DND-41 (cell line): ENCODE measurements at regions not wholly inside any gene's neighbourhood (a gene's known extent, or its start where the extent isn't known, plus 50 kb on each side); places are given as distances from the start of the nearest gene placed in this dataset.
"Not testable (repeated sequence)": the region's sequence is repeated elsewhere in the genome, so short reads cannot be mapped to it uniquely, and the experiment has no call there.

Experiments used
- ATAC-seq: fragments of 200-7000 bp; cut with Tn5 transposase; 3 replicates; pipeline ENCODE4 v1.9.1; 2021; ENCODE audit warnings: low read depth; ENCODE audit not compliant: insufficient read depth
- DNase-seq: peaks from one replicate; pipeline ENCODE4 v3.0.0-alpha.2; 2020
- H2AFZ ChIP-seq: 2 replicates; pipeline ENCODE4 v1.6.0; 2012; ENCODE audit warnings: low read depth, low read length
- H3K27ac ChIP-seq: 2 replicates; pipeline ENCODE4 v1.5.1; 2012; ENCODE audit warnings: low read length, inconsistent platforms
- H3K27me3 ChIP-seq: fragments of 200-600 bp; sonication (generic); 2 replicates; pipeline ENCODE4 v1.6.0; 2012; ENCODE audit warnings: low read length, mild to moderate bottlenecking, inconsistent platforms; ENCODE audit not compliant: insufficient read depth, poor library complexity
- H3K36me3 ChIP-seq: 2 replicates; pipeline ENCODE4 v1.5.1; 2012; ENCODE audit warnings: low read length, inconsistent platforms; ENCODE audit not compliant: insufficient read depth
- H3K4me1 ChIP-seq: 2 replicates; pipeline ENCODE4 v1.5.1; 2012; ENCODE audit warnings: mild to moderate bottlenecking, low read length; ENCODE audit not compliant: insufficient read depth
- H3K4me2 ChIP-seq: 2 replicates; pipeline ENCODE4 v1.6.0; 2012; ENCODE audit warnings: mild to moderate bottlenecking, moderate library complexity, low read length, inconsistent platforms; ENCODE audit not compliant: insufficient read depth
- H3K4me3 ChIP-seq, 2 experiments: fragments of 200-600 bp in 1 of 2; shearing (Covaris generic) in 1 of 2; 2 replicates each; pipeline ENCODE4 v1.5.1; 2012 to 2016; ENCODE audit warnings: inconsistent platforms in 2 of 2, low read length in 2 of 2, mild to moderate bottlenecking in 2 of 2, low read depth in 1 of 2, moderate library complexity in 1 of 2
- H3K79me2 ChIP-seq: 2 replicates; pipeline ENCODE4 v1.6.0; 2012; ENCODE audit warnings: low read length, inconsistent platforms; ENCODE audit not compliant: insufficient read depth
- H3K9ac ChIP-seq: 2 replicates; pipeline ENCODE4 v1.6.0; 2012; ENCODE audit warnings: low read depth, mild to moderate bottlenecking, inconsistent platforms, low read length, moderate library complexity
- H3K9me3 ChIP-seq: 2 replicates; pipeline ENCODE4 v1.5.1; 2012; ENCODE audit warnings: low read length, moderate library complexity, mild to moderate bottlenecking, inconsistent platforms; ENCODE audit not compliant: insufficient read depth, severe bottlenecking
- H4K20me1 ChIP-seq: 2 replicates; pipeline ENCODE4 v1.6.0; 2012; ENCODE audit warnings: low read length; ENCODE audit not compliant: insufficient read depth

- not testable (repeated sequence) for H4K20me1 ChIP-seq, ATAC-seq, H3K4me2 ChIP-seq, H3K27ac ChIP-seq, H3K9me3 ChIP-seq, H3K9ac ChIP-seq, H3K4me1 ChIP-seq, H3K27me3 ChIP-seq, H3K4me3 ChIP-seq, H2AFZ ChIP-seq, H3K79me2 ChIP-seq, H3K36me3 ChIP-seq, DNase-seq
Measured at GRCh38 chr21:5071180-5071579, 5450.2 kb upstream of the TPTE start.

- ATAC-seq, H3K9me3 ChIP-seq, H3K36me3 ChIP-seq, H3K27me3 ChIP-seq, H3K79me2 ChIP-seq, H4K20me1 ChIP-seq, H3K4me2 ChIP-seq, H3K27ac ChIP-seq, H3K4me1 ChIP-seq, DNase-seq, H3K9ac ChIP-seq, H3K4me3 ChIP-seq, H2AFZ ChIP-seq: not testable (repeated sequence)
Measured at GRCh38 chr21:5076854-5077253, 5444.5 kb upstream of the TPTE start.

GRCh38 chr21:5079361-5079760 is 5442.0 kb upstream of the TPTE start:
- not testable (repeated sequence) for DNase-seq, H3K4me2 ChIP-seq, H3K9me3 ChIP-seq, H3K27me3 ChIP-seq, H3K36me3 ChIP-seq, H4K20me1 ChIP-seq, H3K79me2 ChIP-seq, H3K4me3 ChIP-seq, H3K9ac ChIP-seq, H2AFZ ChIP-seq, H3K27ac ChIP-seq, H3K4me1 ChIP-seq
- ATAC-seq: peak; percentile 97

GRCh38 chr21:5080015-5080414 is 5441.4 kb upstream of the TPTE start:
- not testable (repeated sequence) for H3K9ac ChIP-seq, ATAC-seq, H4K20me1 ChIP-seq, H3K79me2 ChIP-seq, DNase-seq, H3K9me3 ChIP-seq, H3K4me3 ChIP-seq, H3K27me3 ChIP-seq, H2AFZ ChIP-seq, H3K36me3 ChIP-seq, H3K4me1 ChIP-seq, H3K4me2 ChIP-seq, H3K27ac ChIP-seq

- not testable (repeated sequence) for H3K36me3 ChIP-seq, H4K20me1 ChIP-seq, H3K4me1 ChIP-seq, H2AFZ ChIP-seq, H3K9ac ChIP-seq, H3K4me2 ChIP-seq, H3K9me3 ChIP-seq, H3K27me3 ChIP-seq, H3K27ac ChIP-seq, DNase-seq, ATAC-seq, H3K79me2 ChIP-seq, H3K4me3 ChIP-seq
Measured at GRCh38 chr21:5084246-5084645, 5437.1 kb upstream of the TPTE start.

GRCh38 chr21:5085456-5085855 is 5435.9 kb upstream of the TPTE start:
- H3K9me3 ChIP-seq, H3K4me2 ChIP-seq, H3K4me3 ChIP-seq, H3K9ac ChIP-seq, H3K36me3 ChIP-seq, H3K27me3 ChIP-seq, ATAC-seq, DNase-seq, H4K20me1 ChIP-seq, H3K79me2 ChIP-seq, H3K4me1 ChIP-seq, H3K27ac ChIP-seq, H2AFZ ChIP-seq: not testable (repeated sequence)

GRCh38 chr21:5086416-5086815 is 5435.0 kb upstream of the TPTE start:
- H3K9me3 ChIP-seq, DNase-seq, H3K4me1 ChIP-seq, H3K79me2 ChIP-seq, H3K27me3 ChIP-seq, H3K4me3 ChIP-seq, H3K36me3 ChIP-seq, ATAC-seq, H3K27ac ChIP-seq, H2AFZ ChIP-seq, H4K20me1 ChIP-seq, H3K4me2 ChIP-seq, H3K9ac ChIP-seq: not testable (repeated sequence)

- not testable (repeated sequence) for H3K4me2 ChIP-seq, DNase-seq, H3K79me2 ChIP-seq, H2AFZ ChIP-seq, H3K4me1 ChIP-seq, H3K9me3 ChIP-seq, H3K9ac ChIP-seq, ATAC-seq, H3K27me3 ChIP-seq, H3K36me3 ChIP-seq, H3K27ac ChIP-seq, H4K20me1 ChIP-seq, H3K4me3 ChIP-seq
Measured at GRCh38 chr21:5088820-5089219, 5432.6 kb upstream of the TPTE start.
